ENCODE measurements at regions not wholly inside any gene's neighbourhood (a gene's known extent, or its start where the extent isn't known, plus 50 kb on each side); places are given as distances from the start of the nearest gene placed in this dataset.

DNA sequence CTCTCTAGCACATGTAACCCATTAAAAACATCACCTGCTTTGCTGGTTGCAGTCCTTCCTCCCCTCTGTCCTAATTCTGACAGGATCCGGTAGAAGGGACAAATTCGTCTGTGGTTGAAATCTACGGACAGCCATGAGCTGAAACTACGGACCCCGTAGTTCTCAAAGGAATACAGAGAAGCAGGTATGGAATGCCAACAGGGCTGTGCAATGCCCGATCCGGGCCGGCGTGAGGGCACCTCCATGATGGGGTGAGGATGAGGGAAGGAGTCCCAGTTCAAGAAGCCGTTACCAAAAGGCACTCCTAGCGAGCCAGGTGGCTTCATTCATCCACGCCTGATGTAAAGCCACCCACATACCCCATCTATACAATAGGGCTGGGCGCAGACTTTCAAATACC is 160.0 kb upstream of the NSMCE3 start:
- no peak for DNase-seq (ENCODE audit: low spot score)
- TF ChIP-seq, protein P1, sequence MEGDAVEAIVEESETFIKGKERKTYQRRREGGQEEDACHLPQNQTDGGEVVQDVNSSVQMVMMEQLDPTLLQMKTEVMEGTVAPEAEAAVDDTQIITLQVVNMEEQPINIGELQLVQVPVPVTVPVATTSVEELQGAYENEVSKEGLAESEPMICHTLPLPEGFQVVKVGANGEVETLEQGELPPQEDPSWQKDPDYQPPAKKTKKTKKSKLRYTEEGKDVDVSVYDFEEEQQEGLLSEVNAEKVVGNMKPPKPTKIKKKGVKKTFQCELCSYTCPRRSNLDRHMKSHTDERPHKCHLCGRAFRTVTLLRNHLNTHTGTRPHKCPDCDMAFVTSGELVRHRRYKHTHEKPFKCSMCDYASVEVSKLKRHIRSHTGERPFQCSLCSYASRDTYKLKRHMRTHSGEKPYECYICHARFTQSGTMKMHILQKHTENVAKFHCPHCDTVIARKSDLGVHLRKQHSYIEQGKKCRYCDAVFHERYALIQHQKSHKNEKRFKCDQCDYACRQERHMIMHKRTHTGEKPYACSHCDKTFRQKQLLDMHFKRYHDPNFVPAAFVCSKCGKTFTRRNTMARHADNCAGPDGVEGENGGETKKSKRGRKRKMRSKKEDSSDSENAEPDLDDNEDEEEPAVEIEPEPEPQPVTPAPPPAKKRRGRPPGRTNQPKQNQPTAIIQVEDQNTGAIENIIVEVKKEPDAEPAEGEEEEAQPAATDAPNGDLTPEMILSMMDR (IDR thresholded peaks at IDR 0.05; ENCODE audit: extremely low read depth, insufficient read depth, missing control alignments): no peak
- in situ Hi-C loops (cut with MboI; ENCODE audit: low pct_unique_long_range_greater_than_20kb, low sequenced_read_pairs, unreplicated experiment): no loop called here

DNA sequence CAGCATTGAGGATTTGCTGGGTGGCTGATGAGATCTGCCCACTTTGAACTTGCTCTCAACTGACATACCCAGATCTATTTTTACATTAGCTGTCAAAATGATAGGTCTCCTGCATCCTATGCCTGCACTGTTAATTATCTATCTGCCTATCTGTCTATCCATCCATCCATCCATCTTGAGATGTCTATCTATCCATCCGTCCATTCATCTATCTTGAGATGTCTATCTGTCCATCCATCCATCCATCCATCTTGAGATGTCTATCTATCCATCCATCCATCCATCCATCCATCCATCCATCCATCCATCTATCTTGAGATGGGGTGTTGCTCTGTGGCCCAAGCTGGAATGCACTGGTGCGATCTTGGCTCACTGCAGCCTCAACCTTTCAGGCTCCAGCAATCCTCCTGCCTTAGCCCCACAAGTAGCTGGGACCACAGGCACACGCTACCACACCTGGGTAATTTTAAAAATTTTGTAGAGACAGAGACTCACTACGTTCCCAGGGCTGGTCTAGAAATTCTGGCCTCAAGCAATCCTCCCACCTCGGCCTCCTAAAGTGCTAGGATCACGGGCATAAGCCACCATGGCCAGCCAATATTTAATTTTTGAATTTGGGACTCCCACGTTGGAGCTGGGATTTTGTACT is 159.4 kb upstream of the NSMCE3 start:
- TF ChIP-seq, protein P1 (IDR thresholded peaks at IDR 0.05; ENCODE audit: extremely low read depth, insufficient read depth, missing control alignments): no peak
- DNase-seq (ENCODE audit: low spot score): no peak
- in situ Hi-C loops (cut with MboI; ENCODE audit: low pct_unique_long_range_greater_than_20kb, low sequenced_read_pairs, unreplicated experiment): no loop called here

DNA sequence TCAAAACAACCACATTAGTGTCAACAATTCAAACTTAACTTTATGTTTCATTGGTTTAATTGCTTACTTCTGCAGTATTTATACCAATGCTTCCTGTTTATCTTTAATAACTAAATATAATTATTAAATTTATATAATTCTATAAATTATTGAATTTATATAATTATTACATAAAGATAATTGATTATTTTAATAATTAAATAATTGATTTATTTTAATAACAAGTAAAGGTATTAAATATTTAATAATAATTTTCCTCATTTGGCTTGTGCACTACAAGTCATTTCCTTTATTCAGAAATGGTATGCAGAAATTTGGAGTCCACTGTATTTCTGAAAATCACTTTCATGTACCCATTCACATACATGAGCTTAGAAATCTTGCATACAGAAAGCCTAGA is 156.2 kb upstream of the NSMCE3 start:
- TF ChIP-seq, protein P1 (IDR thresholded peaks at IDR 0.05; ENCODE audit: extremely low read depth, insufficient read depth, missing control alignments): no peak
- no peak for DNase-seq (ENCODE audit: low spot score)
- in situ Hi-C loops (cut with MboI; ENCODE audit: low pct_unique_long_range_greater_than_20kb, low sequenced_read_pairs, unreplicated experiment): no loop called here

DNA sequence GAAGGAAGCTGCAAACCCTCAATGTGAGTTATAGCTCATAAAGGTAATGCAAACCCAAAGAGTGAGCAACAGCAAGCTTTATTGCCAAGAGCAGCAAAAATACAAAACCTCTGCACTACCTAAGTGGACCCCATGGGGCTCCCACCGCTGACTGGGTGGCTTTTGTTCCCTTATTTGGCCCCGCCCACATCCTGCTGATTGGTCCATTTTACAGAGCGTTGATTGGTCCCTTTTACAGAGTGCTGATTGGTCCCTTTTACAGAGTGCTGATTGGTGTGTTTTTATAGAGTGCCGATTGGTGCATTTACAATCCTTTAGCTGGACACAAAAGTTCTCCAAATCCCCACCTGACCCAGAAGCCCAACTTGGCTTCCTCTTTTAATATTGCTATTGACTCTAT is 154.5 kb upstream of the NSMCE3 start:
- in situ Hi-C loops (cut with MboI; ENCODE audit: low pct_unique_long_range_greater_than_20kb, low sequenced_read_pairs, unreplicated experiment): no loop called here
- TF ChIP-seq, protein P1 (IDR thresholded peaks at IDR 0.05; ENCODE audit: extremely low read depth, insufficient read depth, missing control alignments): no peak
- DNase-seq (ENCODE audit: low spot score): no peak

DNA sequence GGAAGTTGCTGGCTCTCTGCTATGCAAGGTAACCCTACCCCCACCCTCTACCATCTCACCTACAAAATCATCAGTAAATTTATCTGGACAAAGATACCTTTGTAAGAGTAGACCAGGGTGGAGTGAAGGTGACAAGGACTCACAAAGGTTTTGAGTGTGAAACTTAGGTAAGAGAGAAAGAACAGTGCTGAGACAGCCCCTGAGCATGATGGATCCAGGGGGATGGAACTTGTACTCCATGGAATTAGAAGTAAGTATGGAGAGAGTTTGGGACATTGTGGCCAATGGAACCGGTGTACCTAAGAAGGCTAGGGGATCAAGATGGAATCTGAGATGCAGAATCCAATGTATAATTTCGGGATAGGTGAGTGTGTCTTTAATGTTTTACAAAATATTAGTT is 153.0 kb upstream of the NSMCE3 start:
- in situ Hi-C loops (cut with MboI; ENCODE audit: low pct_unique_long_range_greater_than_20kb, low sequenced_read_pairs, unreplicated experiment): no loop called here
- TF ChIP-seq, protein P1 (IDR thresholded peaks at IDR 0.05; ENCODE audit: extremely low read depth, insufficient read depth, missing control alignments): no peak
- no peak for DNase-seq (ENCODE audit: low spot score)

DNA sequence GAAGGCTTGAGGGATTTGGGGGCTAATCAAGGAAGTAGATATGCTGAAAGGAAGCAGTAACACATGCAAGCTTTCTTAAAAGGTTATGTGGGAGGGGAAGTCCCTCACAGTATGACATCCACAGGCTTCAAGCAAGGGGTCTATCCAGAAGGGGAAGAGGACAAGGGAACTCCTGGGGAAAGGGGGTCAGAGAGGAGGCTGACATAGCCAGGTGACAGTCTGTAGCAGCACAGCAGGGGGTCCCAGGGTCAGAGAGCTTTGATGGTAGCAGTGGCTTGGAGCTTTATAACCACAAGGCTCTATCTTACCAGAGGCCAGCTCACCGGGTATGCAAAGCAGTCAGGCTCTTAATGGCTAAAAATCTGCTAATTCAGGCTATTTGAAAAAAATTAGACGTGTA is 150.6 kb upstream of the NSMCE3 start:
- TF ChIP-seq, protein P1 (IDR thresholded peaks at IDR 0.05; ENCODE audit: extremely low read depth, insufficient read depth, missing control alignments): no peak
- in situ Hi-C loops (cut with MboI; ENCODE audit: low pct_unique_long_range_greater_than_20kb, low sequenced_read_pairs, unreplicated experiment): no loop called here
- no peak for DNase-seq (ENCODE audit: low spot score)

Data from GM13977 (cell line).